SK-N-MC (cell line): ENCODE measurements at regions not wholly inside any gene's neighbourhood (a gene's known extent, or its start where the extent isn't known, plus 50 kb on each side); places are given as distances from the start of the nearest gene placed in this dataset.

Experiments
- FOXP2 ChIP-seq: optimal IDR thresholded peaks from 2 replicates; pipeline ENCODE3; 2011; ENCODE audit warnings: mild to moderate bottlenecking, moderate library complexity; ENCODE audit not compliant: insufficient read depth; ENCODE audit errors: extremely low read length, control extremely low read depth
- POLR2AphosphoS5 ChIP-seq: IDR thresholded peaks from 2 replicates; pipeline ENCODE4 v1.6.1; 2012; ENCODE audit warnings: mild to moderate bottlenecking, low read depth, low read length, borderline replicate concordance

DNA sequence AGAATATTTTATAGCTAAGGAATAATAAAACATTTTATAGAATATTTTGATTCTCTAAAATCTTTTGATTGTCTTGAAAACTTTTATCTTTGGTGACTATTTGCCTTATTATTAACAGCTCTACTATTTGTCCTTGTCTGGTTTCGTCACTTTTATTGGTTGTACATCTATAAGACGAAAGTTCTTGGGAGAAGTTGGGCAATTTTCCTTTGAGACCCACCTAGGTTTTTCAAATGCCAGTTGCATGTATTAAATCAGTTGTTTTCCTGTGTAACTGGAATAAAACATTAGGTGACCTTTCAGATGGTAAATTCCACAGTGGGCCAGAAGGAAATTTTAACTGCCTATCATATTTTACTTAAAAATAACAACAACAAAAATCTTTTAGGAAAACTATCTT lies 1245.7 kb downstream of the SI start:
- no peak for TF ChIP-seq POLR2AphosphoS5
- no peak for TF ChIP-seq FOXP2
